ENCODE measurements at regions not wholly inside any gene's neighbourhood (a gene's known extent, or its start where the extent isn't known, plus 50 kb on each side); places are given as distances from the start of the nearest gene placed in this dataset.

DNA sequence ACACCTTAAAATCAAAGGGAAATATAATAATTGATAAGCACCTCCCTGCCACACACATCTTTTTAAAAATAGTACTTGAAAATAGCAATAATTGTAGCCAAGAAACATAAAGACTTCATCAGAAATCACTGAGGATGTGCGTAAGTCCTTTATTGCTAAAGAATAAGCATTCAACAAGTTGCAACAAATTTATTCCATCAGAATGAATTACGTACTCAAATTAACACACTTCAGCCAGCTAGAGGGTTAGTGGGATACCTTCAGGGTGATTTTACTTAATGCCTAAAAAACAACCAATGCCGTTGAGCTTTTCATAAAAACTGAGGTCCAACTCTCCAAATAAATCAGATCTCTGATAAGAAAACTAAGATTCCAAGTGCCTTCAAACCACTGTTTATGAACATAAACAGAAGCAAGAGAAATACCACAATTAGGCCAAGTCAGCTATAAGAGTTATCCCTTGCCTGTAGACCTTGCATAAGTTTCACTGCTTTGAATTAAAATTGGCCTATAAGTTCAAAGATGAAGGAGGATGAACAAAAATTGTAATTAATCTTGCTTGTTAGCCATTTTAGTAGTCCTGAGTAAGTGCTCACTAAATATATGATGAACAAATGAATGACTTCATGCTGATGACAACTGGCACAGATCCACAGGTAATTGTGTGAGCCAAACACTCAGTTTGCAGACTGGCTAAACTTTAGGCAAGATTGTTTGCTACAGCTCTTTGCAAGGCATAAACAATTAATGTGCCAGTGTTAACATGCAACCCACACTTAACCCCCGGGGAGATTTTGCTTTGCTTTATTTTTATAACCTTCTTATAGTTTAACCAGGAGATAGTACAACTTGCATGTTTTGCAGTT lies 375.1 kb upstream of the THBS1 start:
- Mint-ChIP-seq H3K27ac (no peak overlapping the region), H3K27me3 (peaks cover 8% of the 10 kb centered on the region), H3K4me1 (ENCODE audit: low read depth) (no peaks in the 10 kb centered on the region), H3K9me3 (no peaks in the 10 kb centered on the region), H3K4me3 (no peak overlapping the region), H3K36me3 (ENCODE audit: low read depth) (no peaks in the 10 kb centered on the region)
- H3K36me3 ChIP-seq (ENCODE audit: insufficient read depth, low read length): no peaks in the 10 kb centered on the region
- ChIA-PET CTCF (no interaction called here), POLR2A (no interaction called here)
- DNase-seq (no peak), ATAC-seq (ENCODE audit: poor library complexity) (no peak)
- no peaks in the 10 kb centered on the region for H3K27me3 ChIP-seq (ENCODE audit: control insufficient read depth in 1 of 2, insufficient read depth in 2 of 2, low read length in 2 of 2)
- intact Hi-C loops (cut with DNase I, micrococcal nuclease): no loop called here
- no peaks in the 10 kb centered on the region for H3K4me1 ChIP-seq (ENCODE audit: insufficient read depth, low read length)
- no peak overlapping the region for H3K27ac ChIP-seq (ENCODE audit: low read depth in 1 of 2, low read length in 2 of 2)
- H3K9me3 ChIP-seq (ENCODE audit: control insufficient read depth in 1 of 2, insufficient read depth in 1 of 2, low read length in 2 of 2): no peaks in the 10 kb centered on the region
- TF ChIP-seq, protein P1, sequence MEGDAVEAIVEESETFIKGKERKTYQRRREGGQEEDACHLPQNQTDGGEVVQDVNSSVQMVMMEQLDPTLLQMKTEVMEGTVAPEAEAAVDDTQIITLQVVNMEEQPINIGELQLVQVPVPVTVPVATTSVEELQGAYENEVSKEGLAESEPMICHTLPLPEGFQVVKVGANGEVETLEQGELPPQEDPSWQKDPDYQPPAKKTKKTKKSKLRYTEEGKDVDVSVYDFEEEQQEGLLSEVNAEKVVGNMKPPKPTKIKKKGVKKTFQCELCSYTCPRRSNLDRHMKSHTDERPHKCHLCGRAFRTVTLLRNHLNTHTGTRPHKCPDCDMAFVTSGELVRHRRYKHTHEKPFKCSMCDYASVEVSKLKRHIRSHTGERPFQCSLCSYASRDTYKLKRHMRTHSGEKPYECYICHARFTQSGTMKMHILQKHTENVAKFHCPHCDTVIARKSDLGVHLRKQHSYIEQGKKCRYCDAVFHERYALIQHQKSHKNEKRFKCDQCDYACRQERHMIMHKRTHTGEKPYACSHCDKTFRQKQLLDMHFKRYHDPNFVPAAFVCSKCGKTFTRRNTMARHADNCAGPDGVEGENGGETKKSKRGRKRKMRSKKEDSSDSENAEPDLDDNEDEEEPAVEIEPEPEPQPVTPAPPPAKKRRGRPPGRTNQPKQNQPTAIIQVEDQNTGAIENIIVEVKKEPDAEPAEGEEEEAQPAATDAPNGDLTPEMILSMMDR (IDR thresholded peaks at IDR 0.05): no peak
- H3K4me3 ChIP-seq (ENCODE audit: low read length): no peak overlapping the region

DNA sequence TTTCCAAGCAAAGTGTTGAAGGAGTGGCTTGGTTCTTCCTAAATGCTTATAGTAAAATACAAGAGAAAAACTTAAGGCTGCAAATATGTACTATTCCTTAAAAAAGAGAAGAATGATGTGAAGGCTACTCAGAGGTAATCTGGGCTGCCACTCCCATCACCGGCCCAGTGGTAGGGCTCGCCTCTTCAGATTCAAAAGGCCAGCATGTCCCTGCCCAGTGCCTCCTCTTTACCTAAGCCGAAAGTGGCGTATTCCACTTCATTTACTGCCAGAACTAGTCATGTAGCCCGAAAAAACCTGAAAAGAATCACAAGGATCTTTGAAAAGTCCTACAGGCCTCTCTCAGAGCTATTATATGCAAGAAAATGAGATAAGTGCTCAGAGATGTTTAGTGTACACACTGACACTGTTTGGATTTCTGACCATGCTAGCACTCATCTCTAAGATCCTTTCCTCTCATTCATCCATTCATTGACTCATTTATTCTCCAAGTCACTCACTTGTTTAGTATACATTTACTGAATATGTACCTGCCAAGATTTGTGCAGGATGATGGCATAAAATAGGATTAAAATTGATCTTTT lies 373.3 kb upstream of the THBS1 start:
- no peaks in the 10 kb centered on the region for H3K4me1 Mint-ChIP-seq (ENCODE audit: low read depth)
- peaks cover 17% of the 10 kb centered on the region for H3K27me3 Mint-ChIP-seq
- no peaks in the 10 kb centered on the region for H3K36me3 Mint-ChIP-seq (ENCODE audit: low read depth)
- H3K27me3 ChIP-seq (ENCODE audit: control insufficient read depth in 1 of 2, insufficient read depth in 2 of 2, low read length in 2 of 2): no peaks in the 10 kb centered on the region
- no peaks in the 10 kb centered on the region for H3K4me1 ChIP-seq (ENCODE audit: insufficient read depth, low read length)
- ATAC-seq (ENCODE audit: poor library complexity) (no peak), DNase-seq (no peak)
- POLR2A ChIA-PET: no interaction called here
- peaks cover 5% of the 10 kb centered on the region for H3K9me3 Mint-ChIP-seq
- H3K4me3 Mint-ChIP-seq: no peak overlapping the region
- H3K4me3 ChIP-seq (ENCODE audit: low read length): no peak overlapping the region
- CTCF ChIA-PET: no interaction called here
- H3K27ac ChIP-seq (ENCODE audit: low read depth in 1 of 2, low read length in 2 of 2): no peak overlapping the region
- no peaks in the 10 kb centered on the region for H3K9me3 ChIP-seq (ENCODE audit: control insufficient read depth in 1 of 2, insufficient read depth in 1 of 2, low read length in 2 of 2)
- H3K27ac Mint-ChIP-seq: no peak overlapping the region
- intact Hi-C loops (cut with DNase I, micrococcal nuclease): no loop called here
- H3K36me3 ChIP-seq (ENCODE audit: insufficient read depth, low read length): no peaks in the 10 kb centered on the region
- TF ChIP-seq, protein P1 (IDR thresholded peaks at IDR 0.05): no peak

DNA sequence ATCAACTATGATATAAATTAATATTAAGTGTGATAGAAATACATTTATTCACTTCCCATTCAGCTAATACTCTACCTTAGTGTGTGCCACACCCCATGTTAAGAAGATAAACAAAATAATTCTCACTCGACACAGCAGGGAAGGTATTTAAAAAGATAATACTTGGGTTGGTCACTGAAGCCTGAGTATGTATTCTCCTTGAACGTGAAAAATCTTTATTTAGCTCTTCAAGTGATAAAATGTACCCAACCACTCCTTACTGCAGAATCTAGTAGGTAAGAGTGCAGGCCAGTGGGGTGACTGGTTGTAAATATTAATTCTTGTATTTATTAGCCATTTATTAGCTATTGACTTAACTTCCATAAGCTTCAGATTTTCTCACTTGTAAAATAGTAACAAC lies 372.7 kb upstream of the THBS1 start:
- ATAC-seq (ENCODE audit: poor library complexity) (no peak), DNase-seq (no peak)
- ChIA-PET CTCF (no interaction called here), POLR2A (no interaction called here)
- Mint-ChIP-seq H3K27ac (no peak overlapping the region), H3K36me3 (ENCODE audit: low read depth) (no peaks in the 10 kb centered on the region), H3K27me3 (peaks cover 21% of the 10 kb centered on the region), H3K9me3 (peaks cover 5% of the 10 kb centered on the region), H3K4me3 (no peak overlapping the region), H3K4me1 (ENCODE audit: low read depth) (no peaks in the 10 kb centered on the region)
- no peaks in the 10 kb centered on the region for H3K4me1 ChIP-seq (ENCODE audit: insufficient read depth, low read length)
- H3K27me3 ChIP-seq (ENCODE audit: control insufficient read depth in 1 of 2, insufficient read depth in 2 of 2, low read length in 2 of 2): no peaks in the 10 kb centered on the region
- TF ChIP-seq, protein P1 (IDR thresholded peaks at IDR 0.05): no peak
- no peak overlapping the region for H3K4me3 ChIP-seq (ENCODE audit: low read length)
- no peak overlapping the region for H3K27ac ChIP-seq (ENCODE audit: low read depth in 1 of 2, low read length in 2 of 2)
- H3K36me3 ChIP-seq (ENCODE audit: insufficient read depth, low read length): no peaks in the 10 kb centered on the region
- intact Hi-C loops (cut with DNase I, micrococcal nuclease): no loop called here
- H3K9me3 ChIP-seq (ENCODE audit: control insufficient read depth in 1 of 2, insufficient read depth in 1 of 2, low read length in 2 of 2): no peaks in the 10 kb centered on the region

All from CD4-positive, alpha-beta T cell (primary cell).